K562 (cell line): ENCODE measurements at regions not wholly inside any gene's neighbourhood (a gene's known extent, or its start where the extent isn't known, plus 50 kb on each side); places are given as distances from the start of the nearest gene placed in this dataset.

ENCODE experiments used
- ATAC-seq: fragments of 200-7000 bp; cut with Tn5 transposase; 3 replicates; pipeline ENCODE4 v1.9.1; 2020; ENCODE audit warnings: moderate library complexity
- BruUV-seq: library from RNA; stranded (reverse); fragments of 400-500 nt; replicated peaks from 2 replicates; lab custom pipeline; 2021; lab: Mats Ljungman, UMichigan
- CTCF ChIA-PET: fragments of 300-600 bp; formaldehyde crosslinking; extraction: SDS; loops from one replicate; lab custom pipeline; 2021; ENCODE audit warnings: low intra/inter-chr PET ratio; lab: Yijun Ruan, JAX
- POLR2A ChIA-PET: fragments of 300-600, 350-650 bp; sonication (Branson Sonifier 250); formaldehyde crosslinking; extraction: SDS; loops from one replicate; lab custom pipeline; 2021; ENCODE audit warnings: antibody characterized with exemption, inconsistent platforms; lab: Yijun Ruan, JAX
- DNase-seq, 4 experiments: peaks; one replicate each; pipeline versions ENCODE4 v3.0.0 to v3.0.0-alpha.2; 2011 to 2018; ENCODE audit warnings: low spot score in 3 of 4, mixed read lengths in 3 of 4; ENCODE audit errors: extremely low read depth in 1 of 4
- FAIRE-seq: peaks from 2 replicates; lab custom pipeline; 2011; peaks lifted over from hg19 to GRCh38; lab: Jason Lieb, UNC
- H2AFZ ChIP-seq: 2 replicates; pipeline ENCODE4 v1.6.0; 2011; ENCODE audit warnings: low read depth, low read length, control low read depth, inconsistent platforms
- H3K27ac ChIP-seq: fragments of 200-600 bp; 3 replicates; pipeline ENCODE4 v1.8.0; 2011; ENCODE audit warnings: low read depth, mild to moderate bottlenecking, control low read depth, inconsistent platforms, low read length, moderate library complexity, mixed read lengths; ENCODE audit errors: extremely low read depth
- H3K27me3 ChIP-seq, 2 experiments: fragments of 300-600 bp in 1 of 2; 2 replicates in 1 of 2; 3 replicates in 1 of 2; pipeline versions ENCODE4 v1.6.0 to v1.8.0; 2011; ENCODE audit warnings: inconsistent platforms in 2 of 2, low read length in 2 of 2, mild to moderate bottlenecking in 1 of 2, mixed read lengths in 1 of 2, moderate library complexity in 1 of 2; ENCODE audit not compliant: control insufficient read depth in 2 of 2, insufficient read depth in 2 of 2
- H3K36me3 ChIP-seq: fragments of 300-600 bp; 3 replicates; pipeline ENCODE4 v1.8.0; 2011; ENCODE audit warnings: mild to moderate bottlenecking, low read length, inconsistent platforms; ENCODE audit not compliant: control insufficient read depth, insufficient read depth
- H3K4me1 ChIP-seq, 2 experiments: fragments of 200-600 bp in 1 of 2; replicated peaks in 1 of 2; 2 replicates in 1 of 2; 3 replicates in 1 of 2; pipeline versions ENCODE4 v1.5.1 to v1.8.0; 2011; ENCODE audit warnings: inconsistent platforms in 2 of 2, low read length in 2 of 2, mild to moderate bottlenecking in 1 of 2, mixed read lengths in 1 of 2, moderate library complexity in 1 of 2; ENCODE audit not compliant: control insufficient read depth in 2 of 2, insufficient read depth in 2 of 2
- H3K4me2 ChIP-seq: 2 replicates; pipeline ENCODE4 v1.6.1; 2011; ENCODE audit warnings: low read length, control low read depth, inconsistent platforms, mixed read lengths; ENCODE audit not compliant: insufficient read depth
- H3K4me3 ChIP-seq: fragments of 200-600 bp; sonication (generic), shearing (Covaris generic); 2 replicates; pipeline ENCODE4 v1.5.1; 2016; ENCODE audit warnings: control low read depth, inconsistent platforms
- H3K79me2 ChIP-seq: fragments of 200-600 bp; 3 replicates; pipeline ENCODE4 v1.8.0; 2011; ENCODE audit warnings: low read length, inconsistent platforms; ENCODE audit not compliant: control insufficient read depth, insufficient read depth
- H3K9ac ChIP-seq, 2 experiments: 2 replicates each; pipeline versions ENCODE4 v1.6.0 to v1.6.1; 2011; ENCODE audit warnings: low read depth in 2 of 2, low read length in 2 of 2, control low read depth in 1 of 2, inconsistent platforms in 1 of 2, mild to moderate bottlenecking in 1 of 2, mixed read lengths in 1 of 2; ENCODE audit not compliant: insufficient read depth in 1 of 2
- H3K9me1 ChIP-seq: one replicate; pipeline ENCODE4 v1.6.0; 2011; ENCODE audit warnings: inconsistent platforms, mild to moderate bottlenecking, low read length, moderate library complexity; ENCODE audit not compliant: control insufficient read depth, insufficient read depth
- H3K9me3 ChIP-seq: replicated peaks from 2 replicates; pipeline ENCODE4 v1.5.1; 2011; ENCODE audit warnings: low read depth, low read length, inconsistent platforms; ENCODE audit not compliant: control insufficient read depth, insufficient read depth
- H4K20me1 ChIP-seq: replicated peaks from 2 replicates; pipeline ENCODE4 v1.6.1; 2011; ENCODE audit warnings: low read length, inconsistent platforms, mixed read lengths; ENCODE audit not compliant: control insufficient read depth, insufficient read depth
- POLR2AphosphoS5 ChIP-seq: IDR thresholded peaks from 2 replicates; pipeline ENCODE4 v1.6.1; 2011; ENCODE audit warnings: mild to moderate bottlenecking, low read depth, low read length, moderate library complexity; ENCODE audit not compliant: control insufficient read depth, insufficient read depth
- TEAD2 ChIP-seq: fragments of 450-650 bp; IDR thresholded peaks from 2 replicates; pipeline ENCODE4 v1.6.1; 2016; ENCODE audit warnings: missing genetic modification characterization, control low read depth, missing compliant biosample characterization
- ZNF133 ChIP-seq: fragments of 250-450 bp; sonication (Bioruptor Pico); IDR thresholded peaks from 2 replicates; pipeline ENCODE4 v1.4.0; 2020; ENCODE audit warnings: mild to moderate bottlenecking
- ZNF589 ChIP-seq: fragments of 200-800 bp; sonication (Bioruptor generic); IDR thresholded peaks from 2 replicates; pipeline ENCODE4 v1.6.1; 2016; ENCODE audit warnings: low read depth, missing genetic modification characterization, missing compliant biosample characterization
- ZNF75A ChIP-seq: fragments of 450-650 bp; formaldehyde crosslinking; IDR thresholded peaks from 2 replicates; pipeline ENCODE4 v1.4.0; 2020; ENCODE audit warnings: mild to moderate bottlenecking
- WGBS: fragments of 100-300 bp; shearing (Covaris generic); methylation state at CpG from one replicate; pipeline ENCODE4 v1.1.6; 2016; ENCODE audit warnings: low coverage, mixed read lengths; ENCODE audit not compliant: insufficient coverage; ENCODE audit errors: missing lambda C conversion rate; 5-methylcytosine and 5-hydroxymethylcytosine counted together
- in situ Hi-C: fragments of 300-500 bp; cut with MboI; formaldehyde crosslinking; loops from 4 replicates; pipeline ENCODE4 v1.15.0; 2018; ENCODE audit warnings: inconsistent platforms, mixed read lengths
- intact Hi-C: fragments of 100-400 bp; cut with micrococcal nuclease; formaldehyde crosslinking; loops from 2 replicates; pipeline ENCODE4 v1.14.2; 2022
- TF ChIP-seq, protein P1 (sequence below): fragments of 450-650 bp; IDR thresholded peaks from 2 replicates; pipeline ENCODE4 v1.6.1; 2016; ENCODE audit warnings: mild to moderate bottlenecking

DNA sequence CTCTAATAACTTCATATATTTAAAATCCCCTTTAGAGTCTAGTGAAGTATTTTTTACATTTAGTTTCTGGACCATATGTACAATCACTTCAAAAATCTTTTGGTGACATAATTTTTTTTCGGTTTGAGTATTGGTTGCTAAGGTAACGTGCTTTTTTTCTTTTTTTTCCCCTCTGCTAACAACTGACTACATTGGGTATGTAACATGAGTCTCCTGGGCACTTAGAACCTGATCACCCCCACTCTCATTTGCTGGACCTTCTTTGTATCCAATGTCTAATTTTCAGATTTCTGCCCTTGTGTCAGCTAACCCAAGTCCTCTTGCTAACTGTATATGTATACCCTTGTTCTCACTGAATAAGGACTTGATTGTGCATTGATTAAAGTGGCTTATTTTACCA lies 592.9 kb upstream of the FLRT2 start:
- FAIRE-seq: no peak
- Histone ChIP-seq H3K9ac (no peak overlapping the region), H3K4me3 (no peak overlapping the region), H3K9me1 (no peaks in the 10 kb centered on the region), H4K20me1 (no peaks in the 10 kb centered on the region), H3K4me2 (no peak overlapping the region), H3K9me3 (no peaks in the 10 kb centered on the region), H3K79me2 (no peaks in the 10 kb centered on the region), H3K36me3 (no peaks in the 10 kb centered on the region), H3K27me3 (no peaks in the 10 kb centered on the region), H3K27ac (no peak overlapping the region), H3K4me1 (no peaks in the 10 kb centered on the region), H2AFZ (no peak overlapping the region)
- ChIA-PET POLR2A (no interaction called here), CTCF (no interaction called here)
- intact Hi-C loops: no loop called here
- ATAC-seq: no peak
- no CpG with 5 or more reads among the region's 2 CpGs for WGBS
- TF ChIP-seq ZNF75A (no peak), ZNF133 (CRISPR knock-in tag) (no peak), POLR2AphosphoS5 (no peak), ZNF589 (CRISPR knock-in tag) (no peak), TEAD2 (tag) (no peak)
- TF ChIP-seq, protein P1, sequence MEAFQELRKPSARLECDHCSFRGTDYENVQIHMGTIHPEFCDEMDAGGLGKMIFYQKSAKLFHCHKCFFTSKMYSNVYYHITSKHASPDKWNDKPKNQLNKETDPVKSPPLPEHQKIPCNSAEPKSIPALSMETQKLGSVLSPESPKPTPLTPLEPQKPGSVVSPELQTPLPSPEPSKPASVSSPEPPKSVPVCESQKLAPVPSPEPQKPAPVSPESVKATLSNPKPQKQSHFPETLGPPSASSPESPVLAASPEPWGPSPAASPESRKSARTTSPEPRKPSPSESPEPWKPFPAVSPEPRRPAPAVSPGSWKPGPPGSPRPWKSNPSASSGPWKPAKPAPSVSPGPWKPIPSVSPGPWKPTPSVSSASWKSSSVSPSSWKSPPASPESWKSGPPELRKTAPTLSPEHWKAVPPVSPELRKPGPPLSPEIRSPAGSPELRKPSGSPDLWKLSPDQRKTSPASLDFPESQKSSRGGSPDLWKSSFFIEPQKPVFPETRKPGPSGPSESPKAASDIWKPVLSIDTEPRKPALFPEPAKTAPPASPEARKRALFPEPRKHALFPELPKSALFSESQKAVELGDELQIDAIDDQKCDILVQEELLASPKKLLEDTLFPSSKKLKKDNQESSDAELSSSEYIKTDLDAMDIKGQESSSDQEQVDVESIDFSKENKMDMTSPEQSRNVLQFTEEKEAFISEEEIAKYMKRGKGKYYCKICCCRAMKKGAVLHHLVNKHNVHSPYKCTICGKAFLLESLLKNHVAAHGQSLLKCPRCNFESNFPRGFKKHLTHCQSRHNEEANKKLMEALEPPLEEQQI: no peak
- no TSS peak for BruUV-seq
- no peak for DNase-seq
- in situ Hi-C loops: no loop called here
